ENCODE measurements at regions not wholly inside any gene's neighbourhood (a gene's known extent, or its start where the extent isn't known, plus 50 kb on each side); places are given as distances from the start of the nearest gene placed in this dataset.

DNA sequence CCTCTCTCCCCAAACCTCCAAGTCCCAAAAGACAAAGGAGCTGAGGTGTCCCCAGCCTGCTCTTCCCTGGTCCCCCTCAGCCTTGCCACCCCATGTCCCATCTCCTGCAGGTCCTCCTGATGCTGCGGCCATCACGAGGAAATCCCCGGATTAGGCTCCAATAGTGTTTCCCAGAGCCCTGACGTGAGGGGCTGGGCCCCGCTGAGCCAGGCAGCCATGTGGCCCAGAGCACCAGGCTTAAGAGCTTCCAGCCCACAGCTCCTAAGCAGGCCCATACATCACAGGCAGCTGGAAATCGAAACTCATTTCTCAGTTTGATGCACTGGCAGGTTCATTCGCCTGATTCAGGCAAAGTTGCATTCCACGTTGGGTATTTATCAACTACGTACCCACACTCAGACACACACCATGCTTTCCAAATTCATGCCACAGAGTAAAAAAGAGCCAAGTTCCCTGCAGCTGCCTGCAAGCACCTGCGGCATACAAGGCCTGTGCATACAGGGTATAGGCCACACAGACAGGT, 114.2 kb downstream of the CHST1 start:
- TF ChIP-seq, protein P1, sequence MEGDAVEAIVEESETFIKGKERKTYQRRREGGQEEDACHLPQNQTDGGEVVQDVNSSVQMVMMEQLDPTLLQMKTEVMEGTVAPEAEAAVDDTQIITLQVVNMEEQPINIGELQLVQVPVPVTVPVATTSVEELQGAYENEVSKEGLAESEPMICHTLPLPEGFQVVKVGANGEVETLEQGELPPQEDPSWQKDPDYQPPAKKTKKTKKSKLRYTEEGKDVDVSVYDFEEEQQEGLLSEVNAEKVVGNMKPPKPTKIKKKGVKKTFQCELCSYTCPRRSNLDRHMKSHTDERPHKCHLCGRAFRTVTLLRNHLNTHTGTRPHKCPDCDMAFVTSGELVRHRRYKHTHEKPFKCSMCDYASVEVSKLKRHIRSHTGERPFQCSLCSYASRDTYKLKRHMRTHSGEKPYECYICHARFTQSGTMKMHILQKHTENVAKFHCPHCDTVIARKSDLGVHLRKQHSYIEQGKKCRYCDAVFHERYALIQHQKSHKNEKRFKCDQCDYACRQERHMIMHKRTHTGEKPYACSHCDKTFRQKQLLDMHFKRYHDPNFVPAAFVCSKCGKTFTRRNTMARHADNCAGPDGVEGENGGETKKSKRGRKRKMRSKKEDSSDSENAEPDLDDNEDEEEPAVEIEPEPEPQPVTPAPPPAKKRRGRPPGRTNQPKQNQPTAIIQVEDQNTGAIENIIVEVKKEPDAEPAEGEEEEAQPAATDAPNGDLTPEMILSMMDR (conservative IDR thresholded peaks at IDR 0.05; ENCODE audit: low read length), result no peak
- TF ChIP-seq EZH2phosphoT487 (IDR thresholded peaks at IDR 0.05; ENCODE audit: borderline replicate concordance), result no peak

All from Loucy (cell line).